ENCODE measurements at regions not wholly inside any gene's neighbourhood (a gene's known extent, or its start where the extent isn't known, plus 50 kb on each side); places are given as distances from the start of the nearest gene placed in this dataset.

DNA sequence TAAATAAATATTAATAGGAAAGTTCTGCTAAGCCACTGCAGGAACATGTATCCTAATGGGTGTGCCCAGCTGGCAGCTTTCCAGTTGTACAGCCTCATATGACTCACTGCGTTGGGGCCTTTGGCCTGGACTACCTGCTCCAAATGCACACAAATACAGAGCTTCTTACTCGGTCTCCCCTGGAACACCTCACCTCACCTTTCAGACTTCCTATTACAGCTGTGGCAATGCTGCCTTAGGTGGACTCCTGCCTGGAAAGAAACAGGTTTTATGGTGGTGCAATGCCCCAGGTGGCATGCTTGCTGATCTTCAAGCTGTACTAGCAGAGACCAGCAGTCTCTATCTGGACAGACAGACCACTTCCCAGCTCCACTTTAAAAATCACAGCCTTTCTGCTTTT is 85.7 kb upstream of the EXOC1L start:
- Histone ChIP-seq H3K27me3 (replicated peaks in 2 of 5; ENCODE audit: control insufficient read depth in 4 of 5, insufficient read depth in 5 of 5, low read length in 4 of 5) (peaks cover 0 to 7% (median 5%) of the 10 kb centered on the region in 5 experiments), H3K27ac (ENCODE audit: insufficient read depth in 1 of 2, low read depth in 1 of 2, low read length in 2 of 2, poor library complexity in 1 of 2, severe bottlenecking in 2 of 2) (peak overlapping the region in 1 of 2 experiments; percentile 35), H3K4me1 (ENCODE audit: control extremely low read depth in 1 of 4, control insufficient read depth in 4 of 4, insufficient read depth in 4 of 4, low read length in 3 of 4) (no peaks in the 10 kb centered on the region), H3K36me3 (ENCODE audit: control insufficient read depth in 4 of 4, insufficient read depth in 4 of 4, low read length in 3 of 4) (no peaks in the 10 kb centered on the region), H3K4me3 (ENCODE audit: control insufficient read depth in 1 of 7, extremely low read depth in 1 of 7, insufficient read depth in 4 of 7, low read depth in 2 of 7, low read length in 6 of 7) (no peak overlapping the region), H3K9me3 (ENCODE audit: control extremely low read depth in 1 of 5, control insufficient read depth in 4 of 5, insufficient read depth in 2 of 5, low read depth in 1 of 5, low read length in 4 of 5) (no peaks in the 10 kb centered on the region)
- DNase-seq, result no peak
- 83% methylated on average over 2 of the region's 2 CpGs for WGBS (ENCODE audit: insufficient coverage)
- POLR2A ChIA-PET, result no interaction called here
- CTCF ChIA-PET, result interaction anchor here (0.8 to 1.8 kb wide), 2 partner anchors 133 to 421 kb away, joined by 3 to 4 read pairs; no protein-coding TSS in a partner anchor

DNA sequence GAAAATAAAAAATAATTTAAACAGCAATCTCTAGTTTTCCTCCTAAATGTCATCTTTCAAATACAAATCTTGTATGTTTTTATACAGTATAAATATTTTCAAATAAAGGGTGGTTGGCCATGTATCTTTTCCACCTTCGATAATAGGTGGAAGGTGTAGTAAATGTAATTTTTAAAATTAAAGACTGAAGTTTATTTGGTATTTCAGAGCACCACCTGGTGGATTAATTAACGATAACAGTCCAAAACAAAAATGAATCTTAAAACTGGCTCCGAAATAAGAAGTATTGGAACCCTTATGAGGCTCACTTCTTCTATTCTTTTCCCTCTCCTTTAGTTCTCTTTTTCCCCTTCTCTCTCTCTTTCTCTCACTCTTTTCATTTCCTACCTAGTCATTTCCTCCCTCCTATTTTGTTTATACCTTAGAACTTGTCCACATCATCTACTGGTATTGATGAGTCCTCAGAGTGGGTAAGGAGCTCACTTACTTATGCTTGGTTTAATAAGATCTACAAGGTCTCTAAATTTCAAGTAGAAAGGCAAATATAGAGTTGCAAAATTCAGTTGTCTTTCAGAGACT is 82.9 kb upstream of the EXOC1L start:
- no peaks in the 10 kb centered on the region for H3K4me1 ChIP-seq (ENCODE audit: control extremely low read depth in 1 of 4, control insufficient read depth in 4 of 4, insufficient read depth in 4 of 4, low read length in 3 of 4)
- no peaks in the 10 kb centered on the region for H3K36me3 ChIP-seq (ENCODE audit: control insufficient read depth in 4 of 4, insufficient read depth in 4 of 4, low read length in 3 of 4)
- 13% methylated on average over 1 of the region's 3 CpGs for WGBS (ENCODE audit: insufficient coverage)
- H3K9me3 ChIP-seq (ENCODE audit: control extremely low read depth in 1 of 5, control insufficient read depth in 4 of 5, insufficient read depth in 2 of 5, low read depth in 1 of 5, low read length in 4 of 5), result peaks cover 0 to 1% (median 0%) of the 10 kb centered on the region in 5 experiments
- no peak overlapping the region for H3K4me3 ChIP-seq (ENCODE audit: control insufficient read depth in 1 of 7, extremely low read depth in 1 of 7, insufficient read depth in 4 of 7, low read depth in 2 of 7, low read length in 6 of 7)
- CTCF ChIA-PET, result interaction anchor here (0.7 to 1.7 kb wide), 7 partner anchors 11 to 767 kb away, joined by 3 to 5 read pairs (median 3); no protein-coding TSS in a partner anchor
- DNase-seq, result peak in 2 of 3 donors; percentile 31 to 36
- H3K27me3 ChIP-seq (replicated peaks in 2 of 5; ENCODE audit: control insufficient read depth in 4 of 5, insufficient read depth in 5 of 5, low read length in 4 of 5), result peaks cover 0 to 3% (median 0%) of the 10 kb centered on the region in 5 experiments
- no peak overlapping the region for H3K27ac ChIP-seq (ENCODE audit: insufficient read depth in 1 of 2, low read depth in 1 of 2, low read length in 2 of 2, poor library complexity in 1 of 2, severe bottlenecking in 2 of 2)
- POLR2A ChIA-PET, result no interaction called here

- ChIA-PET POLR2A (no interaction called here), CTCF (no interaction called here)
These were observed 76.9 kb upstream of the EXOC1L start for GRCh38 chr4:55742655-55743202.

DNA sequence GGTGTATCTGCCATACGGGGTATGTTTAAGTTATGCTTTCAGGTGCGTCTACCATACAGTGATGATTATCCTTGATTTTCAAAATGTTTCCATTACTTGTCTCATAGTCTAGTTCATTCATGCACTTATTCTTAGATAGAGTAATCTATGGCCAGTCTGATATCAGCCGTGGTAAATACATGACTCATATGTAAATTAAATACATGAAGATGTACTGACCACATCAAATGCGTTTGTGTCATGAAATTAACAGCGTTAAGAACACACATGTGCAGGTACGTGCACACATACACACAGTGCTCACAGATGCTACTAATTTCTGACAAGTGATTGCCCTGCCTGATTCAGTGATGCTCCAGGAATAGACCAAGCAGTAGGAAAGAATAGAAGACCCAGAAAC is 75.2 kb upstream of the EXOC1L start:
- H3K27me3 ChIP-seq (replicated peaks in 2 of 5; ENCODE audit: control insufficient read depth in 4 of 5, insufficient read depth in 5 of 5, low read length in 4 of 5), result peaks cover 0 to 2% (median 0%) of the 10 kb centered on the region in 5 experiments
- DNase-seq, result no peak
- H3K27ac ChIP-seq (ENCODE audit: insufficient read depth in 1 of 2, low read depth in 1 of 2, low read length in 2 of 2, poor library complexity in 1 of 2, severe bottlenecking in 2 of 2), result no peak overlapping the region
- no peaks in the 10 kb centered on the region for H3K36me3 ChIP-seq (ENCODE audit: control insufficient read depth in 4 of 4, insufficient read depth in 4 of 4, low read length in 3 of 4)
- H3K9me3 ChIP-seq (ENCODE audit: control extremely low read depth in 1 of 5, control insufficient read depth in 4 of 5, insufficient read depth in 2 of 5, low read depth in 1 of 5, low read length in 4 of 5), result peaks cover 0 to 2% (median 0%) of the 10 kb centered on the region in 5 experiments
- H3K4me1 ChIP-seq (ENCODE audit: control extremely low read depth in 1 of 4, control insufficient read depth in 4 of 4, insufficient read depth in 4 of 4, low read length in 3 of 4), result no peaks in the 10 kb centered on the region
- no peak overlapping the region for H3K4me3 ChIP-seq (ENCODE audit: control insufficient read depth in 1 of 7, extremely low read depth in 1 of 7, insufficient read depth in 4 of 7, low read depth in 2 of 7, low read length in 6 of 7)
- ChIA-PET POLR2A (no interaction called here), CTCF (no interaction called here)
- WGBS (ENCODE audit: insufficient coverage), result 100% methylated on average over 3 of the region's 6 CpGs

More at GRCh38 chr4:55742655-55743202, 76.9 kb upstream of the EXOC1L start:
- no peaks in the 10 kb centered on the region for H3K4me1 ChIP-seq (ENCODE audit: control extremely low read depth in 1 of 4, control insufficient read depth in 4 of 4, insufficient read depth in 4 of 4, low read length in 3 of 4)
- 81% methylated on average over 5 of the region's 5 CpGs for WGBS (ENCODE audit: insufficient coverage)
- peaks cover 0 to 2% (median 0%) of the 10 kb centered on the region in 5 experiments for H3K27me3 ChIP-seq (replicated peaks in 2 of 5; ENCODE audit: control insufficient read depth in 4 of 5, insufficient read depth in 5 of 5, low read length in 4 of 5)
- H3K36me3 ChIP-seq (ENCODE audit: control insufficient read depth in 4 of 4, insufficient read depth in 4 of 4, low read length in 3 of 4), result no peaks in the 10 kb centered on the region
- H3K9me3 ChIP-seq (ENCODE audit: control extremely low read depth in 1 of 5, control insufficient read depth in 4 of 5, insufficient read depth in 2 of 5, low read depth in 1 of 5, low read length in 4 of 5), result peaks cover 0 to 2% (median 0%) of the 10 kb centered on the region in 5 experiments
- no peak overlapping the region for H3K4me3 ChIP-seq (ENCODE audit: control insufficient read depth in 1 of 7, extremely low read depth in 1 of 7, insufficient read depth in 4 of 7, low read depth in 2 of 7, low read length in 6 of 7)
- DNase-seq, result peak in 1 of 3 donors; percentile 14
- no peak overlapping the region for H3K27ac ChIP-seq (ENCODE audit: insufficient read depth in 1 of 2, low read depth in 1 of 2, low read length in 2 of 2, poor library complexity in 1 of 2, severe bottlenecking in 2 of 2)

DNA sequence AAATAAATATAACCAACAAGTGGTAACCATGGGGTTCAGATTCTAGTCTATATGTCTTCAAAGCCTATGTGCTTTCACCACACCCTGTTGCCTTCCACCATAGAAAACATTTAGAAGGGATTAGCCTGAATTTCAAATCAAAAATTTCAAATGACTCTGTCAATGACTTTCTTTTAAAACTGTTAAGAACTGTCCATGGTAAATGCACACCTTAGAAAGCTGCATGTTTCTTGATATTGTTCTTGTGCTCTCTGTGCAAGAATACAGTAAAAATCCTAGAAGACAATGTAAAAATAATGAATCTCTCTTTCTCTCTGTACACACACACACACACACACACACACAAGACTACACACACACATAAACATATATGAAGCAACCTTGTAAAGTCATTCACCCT is 74.6 kb upstream of the EXOC1L start:
- CTCF ChIA-PET, result no interaction called here
- no peak overlapping the region for H3K4me3 ChIP-seq (ENCODE audit: control insufficient read depth in 1 of 7, extremely low read depth in 1 of 7, insufficient read depth in 4 of 7, low read depth in 2 of 7, low read length in 6 of 7)

GRCh38 chr4:55747793-55748192 is 71.8 kb upstream of the EXOC1L start:
- POLR2A ChIA-PET, result no interaction called here
- WGBS (ENCODE audit: insufficient coverage), result 97% methylated on average over 3 of the region's 6 CpGs
- peaks cover 0 to 2% (median 0%) of the 10 kb centered on the region in 5 experiments for H3K9me3 ChIP-seq (ENCODE audit: control extremely low read depth in 1 of 5, control insufficient read depth in 4 of 5, insufficient read depth in 2 of 5, low read depth in 1 of 5, low read length in 4 of 5)
- H3K27me3 ChIP-seq (replicated peaks in 2 of 5; ENCODE audit: control insufficient read depth in 4 of 5, insufficient read depth in 5 of 5, low read length in 4 of 5), result peaks cover 0 to 2% (median 0%) of the 10 kb centered on the region in 5 experiments
- CTCF ChIA-PET, result interaction anchor here (1.2 kb wide), 1 partner anchor 10 kb away, joined by 5 read pairs; no protein-coding TSS in a partner anchor
- no peak for DNase-seq
- no peaks in the 10 kb centered on the region for H3K4me1 ChIP-seq (ENCODE audit: control extremely low read depth in 1 of 4, control insufficient read depth in 4 of 4, insufficient read depth in 4 of 4, low read length in 3 of 4)
- H3K36me3 ChIP-seq (ENCODE audit: control insufficient read depth in 4 of 4, insufficient read depth in 4 of 4, low read length in 3 of 4), result no peaks in the 10 kb centered on the region
- no peak overlapping the region for H3K4me3 ChIP-seq (ENCODE audit: control insufficient read depth in 1 of 7, extremely low read depth in 1 of 7, insufficient read depth in 4 of 7, low read depth in 2 of 7, low read length in 6 of 7)
- no peak overlapping the region for H3K27ac ChIP-seq (ENCODE audit: insufficient read depth in 1 of 2, low read depth in 1 of 2, low read length in 2 of 2, poor library complexity in 1 of 2, severe bottlenecking in 2 of 2)

More for the DNA sequence above, 74.6 kb upstream of the EXOC1L start:
- Histone ChIP-seq H3K36me3 (ENCODE audit: control insufficient read depth in 4 of 4, insufficient read depth in 4 of 4, low read length in 3 of 4) (no peaks in the 10 kb centered on the region), H3K9me3 (ENCODE audit: control extremely low read depth in 1 of 5, control insufficient read depth in 4 of 5, insufficient read depth in 2 of 5, low read depth in 1 of 5, low read length in 4 of 5) (peaks cover 0 to 2% (median 0%) of the 10 kb centered on the region in 5 experiments), H3K27me3 (replicated peaks in 2 of 5; ENCODE audit: control insufficient read depth in 4 of 5, insufficient read depth in 5 of 5, low read length in 4 of 5) (peaks cover 0 to 2% (median 0%) of the 10 kb centered on the region in 5 experiments), H3K4me1 (ENCODE audit: control extremely low read depth in 1 of 4, control insufficient read depth in 4 of 4, insufficient read depth in 4 of 4, low read length in 3 of 4) (no peaks in the 10 kb centered on the region), H3K27ac (ENCODE audit: insufficient read depth in 1 of 2, low read depth in 1 of 2, low read length in 2 of 2, poor library complexity in 1 of 2, severe bottlenecking in 2 of 2) (no peak overlapping the region)
- POLR2A ChIA-PET, result no interaction called here
- no peak for DNase-seq

GRCh38 chr4:55749666-55750065 is 69.9 kb upstream of the EXOC1L start:
- CTCF ChIA-PET, result no interaction called here
- H3K4me1 ChIP-seq (ENCODE audit: control extremely low read depth in 1 of 4, control insufficient read depth in 4 of 4, insufficient read depth in 4 of 4, low read length in 3 of 4), result no peaks in the 10 kb centered on the region
- WGBS (ENCODE audit: insufficient coverage), result no CpG with 5 or more reads among the region's 1 CpG
- peaks cover 0 to 2% (median 0%) of the 10 kb centered on the region in 5 experiments for H3K9me3 ChIP-seq (ENCODE audit: control extremely low read depth in 1 of 5, control insufficient read depth in 4 of 5, insufficient read depth in 2 of 5, low read depth in 1 of 5, low read length in 4 of 5)
- no peak overlapping the region for H3K27ac ChIP-seq (ENCODE audit: insufficient read depth in 1 of 2, low read depth in 1 of 2, low read length in 2 of 2, poor library complexity in 1 of 2, severe bottlenecking in 2 of 2)
- DNase-seq, result no peak
- POLR2A ChIA-PET, result no interaction called here
- H3K27me3 ChIP-seq (replicated peaks in 2 of 5; ENCODE audit: control insufficient read depth in 4 of 5, insufficient read depth in 5 of 5, low read length in 4 of 5), result peaks cover 0 to 2% (median 0%) of the 10 kb centered on the region in 5 experiments
- H3K36me3 ChIP-seq (ENCODE audit: control insufficient read depth in 4 of 4, insufficient read depth in 4 of 4, low read length in 3 of 4), result no peaks in the 10 kb centered on the region
- no peak overlapping the region for H3K4me3 ChIP-seq (ENCODE audit: control insufficient read depth in 1 of 7, extremely low read depth in 1 of 7, insufficient read depth in 4 of 7, low read depth in 2 of 7, low read length in 6 of 7)
